Testis (tissue), 2 donors: ENCODE measurements at regions not wholly inside any gene's neighbourhood (a gene's known extent, or its start where the extent isn't known, plus 50 kb on each side); places are given as distances from the start of the nearest gene placed in this dataset.

ENCODE experiments used
- POLR2A ChIP-seq: fragments of 450-650 bp; IDR thresholded peaks from one replicate; pipeline ENCODE4 v1.6.1; 2017; ENCODE audit warnings: antibody characterized with exemption, mild to moderate bottlenecking, moderate library complexity
- TF ChIP-seq, protein P1 (sequence below), 3 experiments: fragments of 450-650 bp in 2 of 3; fragments of 200-600 bp in 1 of 3; sonication (generic) in 1 of 3; IDR thresholded peaks; one replicate each; pipeline ENCODE4 v1.5.1; 2016 to 2019; ENCODE audit warnings: antibody characterized with exemption in 3 of 3, mild to moderate bottlenecking in 2 of 3, moderate library complexity in 1 of 3

- TF ChIP-seq POLR2A = no peak
- TF ChIP-seq, protein P1, sequence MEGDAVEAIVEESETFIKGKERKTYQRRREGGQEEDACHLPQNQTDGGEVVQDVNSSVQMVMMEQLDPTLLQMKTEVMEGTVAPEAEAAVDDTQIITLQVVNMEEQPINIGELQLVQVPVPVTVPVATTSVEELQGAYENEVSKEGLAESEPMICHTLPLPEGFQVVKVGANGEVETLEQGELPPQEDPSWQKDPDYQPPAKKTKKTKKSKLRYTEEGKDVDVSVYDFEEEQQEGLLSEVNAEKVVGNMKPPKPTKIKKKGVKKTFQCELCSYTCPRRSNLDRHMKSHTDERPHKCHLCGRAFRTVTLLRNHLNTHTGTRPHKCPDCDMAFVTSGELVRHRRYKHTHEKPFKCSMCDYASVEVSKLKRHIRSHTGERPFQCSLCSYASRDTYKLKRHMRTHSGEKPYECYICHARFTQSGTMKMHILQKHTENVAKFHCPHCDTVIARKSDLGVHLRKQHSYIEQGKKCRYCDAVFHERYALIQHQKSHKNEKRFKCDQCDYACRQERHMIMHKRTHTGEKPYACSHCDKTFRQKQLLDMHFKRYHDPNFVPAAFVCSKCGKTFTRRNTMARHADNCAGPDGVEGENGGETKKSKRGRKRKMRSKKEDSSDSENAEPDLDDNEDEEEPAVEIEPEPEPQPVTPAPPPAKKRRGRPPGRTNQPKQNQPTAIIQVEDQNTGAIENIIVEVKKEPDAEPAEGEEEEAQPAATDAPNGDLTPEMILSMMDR (IDR thresholded peaks at IDR 0.05) = no peak
These were observed 139.5 kb upstream of the PMFBP1 start for GRCh38 chr16:72311426-72311825.
